ENCODE measurements at regions not wholly inside any gene's neighbourhood (a gene's known extent, or its start where the extent isn't known, plus 50 kb on each side); places are given as distances from the start of the nearest gene placed in this dataset.

- no peak overlapping the region for H3K9ac ChIP-seq (ENCODE audit: low read length)
- ChIA-PET POLR2A (no interaction called here), CTCF (no interaction called here), RAD21 (ENCODE audit: low non-redundant PET in 1 of 2, low total read pairs in 2 of 2, uncharacterized antibody in 2 of 2, unreplicated experiment in 2 of 2) (no interaction called here)
- intact Hi-C loops (cut with micrococcal nuclease) = no loop called here
- no peaks in the 10 kb centered on the region for H3K9me3 ChIP-seq (ENCODE audit: control insufficient read depth in 1 of 2, insufficient read depth in 1 of 2, low read depth in 1 of 2, low read length in 2 of 2)
- no peaks in the 10 kb centered on the region for H3K36me3 ChIP-seq (ENCODE audit: control insufficient read depth in 1 of 2, insufficient read depth in 2 of 2, low read length in 2 of 2)
- ATAC-seq (no peak), DNase-seq (ENCODE audit: low read depth, low spot score) (no peak)
- H3K4me2 ChIP-seq (ENCODE audit: low read length) = no peak overlapping the region
- no peaks in the 10 kb centered on the region for H3K79me2 ChIP-seq (ENCODE audit: insufficient read depth, low read length)
- H3K9me2 ChIP-seq (ENCODE audit: insufficient read depth) = no peaks in the 10 kb centered on the region
- TF ChIP-seq SRF (IDR thresholded peaks at IDR 0.05; ENCODE audit: low read depth) = no peak
- TF ChIP-seq MAX (IDR thresholded peaks at IDR 0.05) = peak; percentile 38; the same call in 1 of the 2 replicates
- no peaks in the 10 kb centered on the region for H3K4me1 ChIP-seq (ENCODE audit: control insufficient read depth in 1 of 2, insufficient read depth in 2 of 2, low read length in 2 of 2)
- H2AFZ ChIP-seq (ENCODE audit: low read depth, low read length, poor library complexity, severe bottlenecking) = no peak overlapping the region
- BruUV-seq (replicated peaks) = no TSS peak
- H3K4me3 ChIP-seq (replicated peaks in 1 of 2; ENCODE audit: low read depth in 1 of 2, low read length in 2 of 2) = no peak overlapping the region
- H3K27ac ChIP-seq (ENCODE audit: low read depth, low read length) = no peak overlapping the region
- no peaks in the 10 kb centered on the region for H3K27me3 ChIP-seq (ENCODE audit: insufficient read depth, low read length)
- H4K20me1 ChIP-seq (ENCODE audit: insufficient read depth) = no peaks in the 10 kb centered on the region
Observed at GRCh38 chrX:38929966-38930421, 128.7 kb downstream of the MID1IP1 start.

- intact Hi-C loops (cut with micrococcal nuclease) = no loop called here
- ATAC-seq (no peak), DNase-seq (ENCODE audit: low read depth, low spot score) (no peak)
- CTCF ChIA-PET = no interaction called here
- no peak overlapping the region for H3K4me3 ChIP-seq (replicated peaks in 1 of 2; ENCODE audit: low read depth in 1 of 2, low read length in 2 of 2)
- H2AFZ ChIP-seq (ENCODE audit: low read depth, low read length, poor library complexity, severe bottlenecking) = no peak overlapping the region
- H3K4me1 ChIP-seq (ENCODE audit: control insufficient read depth in 1 of 2, insufficient read depth in 2 of 2, low read length in 2 of 2) = no peaks in the 10 kb centered on the region
- no peak overlapping the region for H3K9ac ChIP-seq (ENCODE audit: low read length)
- POLR2A ChIA-PET = no interaction called here
- RAD21 ChIA-PET (ENCODE audit: low non-redundant PET in 1 of 2, low total read pairs in 2 of 2, uncharacterized antibody in 2 of 2, unreplicated experiment in 2 of 2) = no interaction called here
- H3K9me3 ChIP-seq (ENCODE audit: control insufficient read depth in 1 of 2, insufficient read depth in 1 of 2, low read depth in 1 of 2, low read length in 2 of 2) = no peaks in the 10 kb centered on the region
- H3K9me2 ChIP-seq (ENCODE audit: insufficient read depth) = no peaks in the 10 kb centered on the region
- H3K79me2 ChIP-seq (ENCODE audit: insufficient read depth, low read length) = no peaks in the 10 kb centered on the region
- no peak overlapping the region for H3K4me2 ChIP-seq (ENCODE audit: low read length)
- H4K20me1 ChIP-seq (ENCODE audit: insufficient read depth) = no peaks in the 10 kb centered on the region
- no TSS peak for BruUV-seq (replicated peaks)
- H3K27ac ChIP-seq (ENCODE audit: low read depth, low read length) = no peak overlapping the region
- no peaks in the 10 kb centered on the region for H3K36me3 ChIP-seq (ENCODE audit: control insufficient read depth in 1 of 2, insufficient read depth in 2 of 2, low read length in 2 of 2)
- no peaks in the 10 kb centered on the region for H3K27me3 ChIP-seq (ENCODE audit: insufficient read depth, low read length)
- TF ChIP-seq SIN3A (IDR thresholded peaks at IDR 0.05; ENCODE audit: low read depth) (no peak), SRF (IDR thresholded peaks at IDR 0.05; ENCODE audit: low read depth) (no peak), FOSL1 (IDR thresholded peaks at IDR 0.05; ENCODE audit: low read depth) (no peak), POLR2AphosphoS5 (IDR thresholded peaks at IDR 0.05; ENCODE audit: low read depth, low read length) (no peak), EGR1 (IDR thresholded peaks at IDR 0.05; ENCODE audit: low read depth) (no peak), ZNF274 (IDR thresholded peaks at IDR 0.05; ENCODE audit: low read depth, low read length) (no peak), RAD21 (IDR thresholded peaks at IDR 0.05; ENCODE audit: low read depth) (no peak), JUND (IDR thresholded peaks at IDR 0.05) (no peak), CBX3 (IDR thresholded peaks at IDR 0.05; ENCODE audit: low read depth) (no peak), ATF3 (IDR thresholded peaks at IDR 0.05) (no peak), POLR2A (IDR thresholded peaks at IDR 0.05; ENCODE audit: borderline replicate concordance, extremely low read depth, insufficient read depth, insufficient read length) (no peak), ZBTB33 (IDR thresholded peaks at IDR 0.05; ENCODE audit: extremely low read depth, insufficient replicate concordance, low read length) (no peak), ELF1 (IDR thresholded peaks at IDR 0.05; ENCODE audit: borderline replicate concordance, low read depth) (no peak), YY1 (IDR thresholded peaks at IDR 0.05; ENCODE audit: extremely low read depth, insufficient replicate concordance, low read depth, low read length) (no peak), EZH2phosphoT487 (IDR thresholded peaks at IDR 0.05; ENCODE audit: borderline replicate concordance) (no peak), REST (IDR thresholded peaks at IDR 0.05; ENCODE audit: low read depth) (no peak)
Observed at GRCh38 chrX:38930474-38930873, 129.2 kb downstream of the MID1IP1 start.

Data from HCT116 (cell line).